H1 (cell line): ENCODE measurements at regions not wholly inside any gene's neighbourhood (a gene's known extent, or its start where the extent isn't known, plus 50 kb on each side); places are given as distances from the start of the nearest gene placed in this dataset.

Experiments
- CTCF ChIA-PET: fragments of 300-600 bp; sonication (Branson Sonifier 250); formaldehyde crosslinking; loops from one replicate; lab custom pipeline; 2021; ENCODE audit not compliant: partially characterized antibody; lab: Charles Lee
- POLR2A ChIA-PET: fragments of 300-600 bp; sonication (Branson Sonifier 250); formaldehyde crosslinking; loops from one replicate; lab custom pipeline; 2021; ENCODE audit warnings: inconsistent platforms; ENCODE audit not compliant: partially characterized antibody; lab: Charles Lee
- DNase-seq, 2 experiments: peaks; one replicate each; pipeline versions ENCODE4 v3.0.0 to v3.0.0-alpha.2; 2010 to 2022; ENCODE audit warnings: low spot score in 2 of 2, low read depth in 1 of 2, mixed read lengths in 1 of 2
- FAIRE-seq: peaks from 2 replicates; lab custom pipeline; 2011; peaks lifted over from hg19 to GRCh38; lab: Jason Lieb, UNC
- H2AFZ ChIP-seq: 2 replicates; pipeline ENCODE4 v1.8.1; 2012; ENCODE audit warnings: low read length, inconsistent platforms
- H2AK5ac ChIP-seq: 2 replicates; pipeline ENCODE4 v1.6.1; 2013; ENCODE audit warnings: low read depth, low read length
- H2BK120ac ChIP-seq: replicated peaks from 2 replicates; pipeline ENCODE3; 2013; ENCODE audit warnings: low read depth, low read length, inconsistent platforms
- H2BK12ac ChIP-seq: 2 replicates; pipeline ENCODE4 v1.6.1; 2013; ENCODE audit warnings: low read depth, low read length
- H2BK15ac ChIP-seq: 2 replicates; pipeline ENCODE4 v1.6.1; 2013; ENCODE audit warnings: low read length
- H2BK20ac ChIP-seq: 2 replicates; pipeline ENCODE4 v1.6.1; 2013; ENCODE audit warnings: low read length
- H2BK5ac ChIP-seq: 2 replicates; pipeline ENCODE4 v1.6.1; 2013; ENCODE audit warnings: low read depth, low read length
- H3K14ac ChIP-seq: 2 replicates; pipeline ENCODE4 v1.6.1; 2013; ENCODE audit warnings: inconsistent platforms; ENCODE audit not compliant: insufficient read length
- H3K18ac ChIP-seq: 2 replicates; pipeline ENCODE4 v1.6.1; 2013; ENCODE audit warnings: low read length; ENCODE audit errors: extremely low read depth
- H3K23ac ChIP-seq: 2 replicates; pipeline ENCODE4 v1.6.1; 2013; ENCODE audit warnings: inconsistent platforms; ENCODE audit not compliant: insufficient read length
- H3K23me2 ChIP-seq: 2 replicates; pipeline ENCODE4 v1.6.1; 2013; ENCODE audit warnings: low read depth, low read length
- H3K27ac ChIP-seq: 2 replicates; pipeline ENCODE4 v1.6.1; 2011; ENCODE audit warnings: low read depth, low read length, inconsistent platforms
- H3K27me3 ChIP-seq, 4 experiments: replicated peaks in 1 of 4; 1 replicate in 1 of 4; 2 replicates in 3 of 4; pipeline versions ENCODE4 v1.6.1 to v1.8.1; 2011 to 2013; ENCODE audit warnings: low read length in 3 of 4, mild to moderate bottlenecking in 3 of 4, inconsistent platforms in 2 of 4, mixed read lengths in 2 of 4, moderate library complexity in 1 of 4; ENCODE audit not compliant: control insufficient read depth in 3 of 4, insufficient read depth in 3 of 4; ENCODE audit errors: extremely low read depth in 1 of 4
- H3K36me3 ChIP-seq, 4 experiments: 2 replicates each; pipeline versions ENCODE4 v1.6.1 to v1.8.1; 2011 to 2013; ENCODE audit warnings: mild to moderate bottlenecking in 4 of 4, low read length in 3 of 4, moderate library complexity in 2 of 4, control low read depth in 1 of 4, inconsistent platforms in 1 of 4; ENCODE audit not compliant: insufficient read depth in 4 of 4, control insufficient read depth in 2 of 4
- H3K4ac ChIP-seq: replicated peaks from 2 replicates; pipeline ENCODE3; 2013; ENCODE audit warnings: low read length, low read depth, mixed read lengths, inconsistent platforms; ENCODE audit not compliant: insufficient read length
- H3K4me1 ChIP-seq, 4 experiments: replicated peaks in 1 of 4; 1 replicate in 1 of 4; 2 replicates in 3 of 4; pipeline versions ENCODE4 v1.6.1 to v1.8.1; 2011 to 2013; ENCODE audit warnings: low read length in 3 of 4, inconsistent platforms in 2 of 4, mixed read lengths in 1 of 4; ENCODE audit not compliant: insufficient read depth in 4 of 4, control insufficient read depth in 3 of 4
- H3K4me2 ChIP-seq, 2 experiments: 2 replicates each; pipeline versions ENCODE4 v1.6.1 to v1.8.1; 2011 to 2013; ENCODE audit warnings: low read depth in 2 of 2, low read length in 2 of 2, control low read depth in 1 of 2, inconsistent platforms in 1 of 2, mild to moderate bottlenecking in 1 of 2; ENCODE audit not compliant: insufficient read depth in 1 of 2
- H3K4me3 ChIP-seq, 4 experiments: fragments of 200-600, 300-600 bp in 1 of 4; sonication (generic), shearing (Covaris generic), sonication (Bioruptor Twin) in 1 of 4; 2 replicates each; pipeline versions ENCODE4 v1.5.1 to v1.8.1; 2011 to 2016; ENCODE audit warnings: low read length in 4 of 4, low read depth in 3 of 4, control low read depth in 2 of 4, inconsistent platforms in 2 of 4, mild to moderate bottlenecking in 2 of 4, mixed read lengths in 1 of 4, moderate library complexity in 1 of 4; ENCODE audit not compliant: insufficient read depth in 2 of 4; ENCODE audit errors: extremely low read depth in 1 of 4
- H3K56ac ChIP-seq: replicated peaks from 2 replicates; pipeline ENCODE3; 2013; ENCODE audit warnings: low read depth, mild to moderate bottlenecking, mixed read lengths, low read length, inconsistent platforms; ENCODE audit not compliant: insufficient read length
- H3K79me1 ChIP-seq: 2 replicates; pipeline ENCODE4 v1.6.1; 2013; ENCODE audit warnings: low read depth, low read length, control low read depth
- H3K79me2 ChIP-seq, 2 experiments: 2 replicates each; pipeline versions ENCODE4 v1.6.1 to v1.8.1; 2012 to 2013; ENCODE audit warnings: low read length in 2 of 2, mild to moderate bottlenecking in 2 of 2, inconsistent platforms in 1 of 2; ENCODE audit not compliant: insufficient read depth in 2 of 2, control insufficient read depth in 1 of 2
- H3K9ac ChIP-seq, 4 experiments: replicated peaks in 1 of 4; 1 replicate in 1 of 4; 2 replicates in 3 of 4; pipeline versions ENCODE4 v1.6.1 to v1.8.1; 2011 to 2013; ENCODE audit warnings: low read depth in 3 of 4, low read length in 3 of 4, control low read depth in 2 of 4, mild to moderate bottlenecking in 2 of 4, moderate library complexity in 2 of 4, inconsistent platforms in 1 of 4; ENCODE audit errors: extremely low read depth in 1 of 4
- H3K9me3 ChIP-seq, 2 experiments: 2 replicates each; pipeline versions ENCODE4 v1.6.1 to v1.8.1; 2012 to 2013; ENCODE audit warnings: mild to moderate bottlenecking in 2 of 2, moderate library complexity in 2 of 2, control low read depth in 1 of 2, inconsistent platforms in 1 of 2, low read depth in 1 of 2, low read length in 1 of 2, mixed read lengths in 1 of 2; ENCODE audit not compliant: insufficient read depth in 2 of 2
- H4K20me1 ChIP-seq, 2 experiments: replicated peaks in 1 of 2; 2 replicates each; pipeline versions ENCODE3 to v1.8.1; 2011 to 2013; ENCODE audit warnings: inconsistent platforms in 2 of 2, low read length in 2 of 2, mild to moderate bottlenecking in 1 of 2; ENCODE audit not compliant: insufficient read depth in 2 of 2, control insufficient read depth in 1 of 2
- H4K5ac ChIP-seq: 2 replicates; pipeline ENCODE4 v1.6.1; 2013; ENCODE audit warnings: low read length, low read depth, mixed read lengths, inconsistent platforms; ENCODE audit not compliant: insufficient read length
- H4K8ac ChIP-seq: 2 replicates; pipeline ENCODE4 v1.8.0; 2013; ENCODE audit warnings: mild to moderate bottlenecking, moderate library complexity, low read length, inconsistent platforms; ENCODE audit not compliant: insufficient read depth; ENCODE audit errors: extremely low read depth
- H4K91ac ChIP-seq: replicated peaks from 2 replicates; pipeline ENCODE3; 2013; ENCODE audit warnings: low read length, mixed read lengths, inconsistent platforms; ENCODE audit not compliant: insufficient read length
- BRCA1 ChIP-seq: IDR thresholded peaks from 2 replicates; pipeline ENCODE4 v1.6.1; 2012; ENCODE audit warnings: low read depth, low read length, improper control_type of control experiment
- KDM5A ChIP-seq: fragments of 200-600 bp; IDR thresholded peaks from 2 replicates; pipeline ENCODE4 v1.7.1; 2012; ENCODE audit warnings: mild to moderate bottlenecking, low read length, inconsistent platforms, mixed read lengths
- SP1 ChIP-seq: IDR thresholded peaks from 2 replicates; pipeline ENCODE4 v1.6.1; 2011; ENCODE audit warnings: low read depth, low read length
- WGBS, 2 experiments: shearing (Covaris generic) in 1 of 2; methylation state at CpG; one replicate each; pipeline versions ENCODE4 v1.1.6 to v1.1.7; 2013 to 2015; ENCODE audit warnings: low lambda C conversion rate in 2 of 2, mixed read lengths in 2 of 2, inconsistent platforms in 1 of 2, low coverage in 1 of 2, missing lambda C conversion rate in 1 of 2; ENCODE audit not compliant: insufficient replicate concordance in 2 of 2, insufficient coverage in 1 of 2, insufficient read length in 1 of 2; ENCODE audit errors: extremely low coverage in 1 of 2, missing lambda C conversion rate in 1 of 2; 5-methylcytosine and 5-hydroxymethylcytosine counted together
- TF ChIP-seq, protein P1 (sequence below): IDR thresholded peaks from 2 replicates; pipeline ENCODE4 v1.6.1; 2012; ENCODE audit warnings: inconsistent platforms

DNA sequence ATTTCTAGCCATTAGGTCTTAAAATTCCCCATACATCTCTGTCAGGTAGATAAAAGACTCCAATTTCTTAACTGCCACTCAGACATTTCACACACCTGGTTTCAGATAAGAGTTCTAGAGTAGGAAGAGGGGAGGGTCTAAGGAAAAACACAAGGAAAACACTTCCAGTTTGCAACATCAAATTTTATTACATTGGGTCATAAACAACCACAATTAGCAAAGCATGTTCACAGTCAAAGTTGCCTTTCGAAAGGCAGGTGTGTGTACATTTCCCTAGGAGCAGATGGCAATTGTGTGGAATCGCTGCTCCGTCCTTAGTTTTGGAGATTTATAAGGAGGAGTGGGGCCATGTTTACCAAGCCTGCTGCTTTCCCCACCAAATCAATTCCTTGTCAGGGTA is 120.8 kb downstream of the DMRT2 start:
- Histone ChIP-seq H3K4me1 (no peaks in the 10 kb centered on the region), H3K79me2 (no peaks in the 10 kb centered on the region), H3K79me1 (no peaks in the 10 kb centered on the region), H2BK5ac (no peak overlapping the region), H4K5ac (no peak overlapping the region), H2AK5ac (no peak overlapping the region), H2AFZ (no peak overlapping the region), H2BK120ac (no peak overlapping the region), H3K9me3 (peaks cover 73 to 83% of the 10 kb centered on the region in 2 experiments), H3K4ac (no peak overlapping the region), H3K18ac (no peak overlapping the region), H3K4me2 (no peak overlapping the region), H4K20me1 (no peaks in the 10 kb centered on the region), H2BK12ac (no peak overlapping the region), H3K9ac (no peak overlapping the region), H3K56ac (no peak overlapping the region), H3K14ac (no peak overlapping the region), H4K91ac (no peak overlapping the region), H2BK15ac (no peak overlapping the region), H3K27me3 (no peaks in the 10 kb centered on the region), H3K36me3 (no peaks in the 10 kb centered on the region; a peak in 1 of 8 replicates), H4K8ac (no peak overlapping the region), H3K4me3 (no peak overlapping the region), H2BK20ac (no peak overlapping the region), H3K23me2 (no peaks in the 10 kb centered on the region; the same call in 1 of the 2 replicates), H3K23ac (no peak overlapping the region), H3K27ac (no peak overlapping the region)
- FAIRE-seq (no peak), DNase-seq (no peak)
- WGBS, 2 experiments: 88% methylated on average over 3 of the region's 3 CpGs; no CpG with 5 or more reads in 1 of the 2 experiments
- no peak for TF ChIP-seq KDM5A
- TF ChIP-seq, protein P1, sequence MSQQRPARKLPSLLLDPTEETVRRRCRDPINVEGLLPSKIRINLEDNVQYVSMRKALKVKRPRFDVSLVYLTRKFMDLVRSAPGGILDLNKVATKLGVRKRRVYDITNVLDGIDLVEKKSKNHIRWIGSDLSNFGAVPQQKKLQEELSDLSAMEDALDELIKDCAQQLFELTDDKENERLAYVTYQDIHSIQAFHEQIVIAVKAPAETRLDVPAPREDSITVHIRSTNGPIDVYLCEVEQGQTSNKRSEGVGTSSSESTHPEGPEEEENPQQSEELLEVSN: no peak
- TF ChIP-seq BRCA1: no peak
- TF ChIP-seq SP1: no peak
- ChIA-PET CTCF (no interaction called here), POLR2A (no interaction called here)
